HepG2 (cell line): ENCODE measurements at regions not wholly inside any gene's neighbourhood (a gene's known extent, or its start where the extent isn't known, plus 50 kb on each side); places are given as distances from the start of the nearest gene placed in this dataset.

ENCODE experiments used
- ATAC-seq: fragments of 200-7000 bp; cut with Tn5 transposase; 3 replicates; pipeline ENCODE4 v1.9.1; 2020; ENCODE audit warnings: mild to moderate bottlenecking, moderate library complexity
- BruUV-seq: library from RNA; stranded (reverse); fragments of 400-500 nt; replicated peaks from 2 replicates; lab custom pipeline; 2021; lab: Mats Ljungman, UMichigan
- CTCF ChIA-PET: fragments of 300-600 bp; formaldehyde crosslinking; extraction: SDS; loops from one replicate; lab custom pipeline; 2021; ENCODE audit warnings: low total read pairs, inconsistent platforms, low intra/inter-chr PET ratio; lab: Yijun Ruan, JAX
- POLR2A ChIA-PET: fragments of 350-600 bp; sonication (Branson Sonifier 250); formaldehyde crosslinking; loops from one replicate; lab custom pipeline; 2020; ENCODE audit warnings: antibody characterized with exemption, inconsistent platforms; lab: Yijun Ruan, JAX
- DNase-seq: peaks from one replicate; pipeline ENCODE4 v3.0.0-alpha.2; 2015; ENCODE audit warnings: low spot score
- FAIRE-seq: peaks from 3 replicates; lab custom pipeline; 2011; peaks lifted over from hg19 to GRCh38; lab: Jason Lieb, UNC
- H2AFZ ChIP-seq: one replicate; pipeline ENCODE4 v1.6.1; 2011; ENCODE audit warnings: low read length, inconsistent platforms
- H3K27ac ChIP-seq: fragments of 300-600 bp; 3 replicates; pipeline ENCODE4 v1.8.0; 2011; ENCODE audit warnings: mixed run types, mild to moderate bottlenecking, mixed read lengths, low read length, inconsistent platforms; ENCODE audit not compliant: insufficient read depth; ENCODE audit errors: extremely low read length
- H3K27me3 ChIP-seq, 2 experiments: fragments of 200-600 bp in 1 of 2; 2 replicates in 1 of 2; 3 replicates in 1 of 2; pipeline versions ENCODE4 v1.6.0 to v1.8.0; 2011; ENCODE audit warnings: low read length in 2 of 2, mild to moderate bottlenecking in 2 of 2, moderate library complexity in 2 of 2, inconsistent platforms in 1 of 2; ENCODE audit not compliant: insufficient read depth in 2 of 2, control insufficient read depth in 1 of 2
- H3K36me3 ChIP-seq, 2 experiments: fragments of 200-600 bp in 1 of 2; replicated peaks in 1 of 2; 2 replicates in 1 of 2; 3 replicates in 1 of 2; pipeline versions ENCODE4 v1.5.1 to v1.8.0; 2011; ENCODE audit warnings: low read length in 2 of 2, inconsistent platforms in 1 of 2; ENCODE audit not compliant: insufficient read depth in 2 of 2, control insufficient read depth in 1 of 2
- H3K4me1 ChIP-seq: 2 replicates; pipeline ENCODE4 v1.5.1; 2012; ENCODE audit warnings: low read length, inconsistent platforms; ENCODE audit not compliant: insufficient read depth
- H3K4me2 ChIP-seq: 2 replicates; pipeline ENCODE4 v1.6.0; 2011; ENCODE audit warnings: low read depth, low read length, inconsistent platforms
- H3K4me3 ChIP-seq, 3 experiments: fragments of 200-600 bp in 1 of 3; sonication (generic), shearing (Covaris generic) in 1 of 3; replicated peaks in 1 of 3; 2 replicates each; pipeline ENCODE4 v1.5.1; 2011 to 2016; ENCODE audit warnings: low read length in 3 of 3, inconsistent platforms in 2 of 3, low read depth in 2 of 3, mild to moderate bottlenecking in 2 of 3, control low read depth in 1 of 3, mixed read lengths in 1 of 3; ENCODE audit not compliant: insufficient read depth in 1 of 3
- H3K79me2 ChIP-seq: one replicate; pipeline ENCODE4 v1.6.1; 2011; ENCODE audit warnings: low read length, inconsistent platforms; ENCODE audit not compliant: insufficient read depth
- H3K9ac ChIP-seq: 2 replicates; pipeline ENCODE4 v1.6.0; 2011; ENCODE audit warnings: mild to moderate bottlenecking, low read depth, low read length, inconsistent platforms; ENCODE audit not compliant: insufficient read depth
- H3K9me3 ChIP-seq: 2 replicates; pipeline ENCODE4 v1.5.1; 2012; ENCODE audit warnings: mild to moderate bottlenecking, low read length
- H4K20me1 ChIP-seq: 2 replicates; pipeline ENCODE4 v1.6.0; 2011; ENCODE audit warnings: inconsistent platforms, mild to moderate bottlenecking, low read length, moderate library complexity; ENCODE audit not compliant: insufficient read depth
- FOXJ3 ChIP-seq: sonication (generic); formaldehyde crosslinking; IDR thresholded peaks from 2 replicates; pipeline ENCODE4 v1.4.0; 2020; ENCODE audit warnings: missing genetic modification reagents, mild to moderate bottlenecking, borderline replicate concordance
- IKZF1 ChIP-seq: fragments of 450-650 bp; IDR thresholded peaks from 2 replicates; pipeline ENCODE4 v1.7.1; 2016
- KDM6A ChIP-seq: IDR thresholded peaks from 2 replicates; pipeline ENCODE4 v1.6.1; 2016; ENCODE audit warnings: low read depth
- NR2C2 ChIP-seq: sonication (generic); formaldehyde crosslinking; IDR thresholded peaks from 2 replicates; pipeline ENCODE4 v1.4.0; 2020; ENCODE audit warnings: missing genetic modification reagents, mild to moderate bottlenecking, moderate library complexity, borderline replicate concordance
- RFX5 ChIP-seq: IDR thresholded peaks from 2 replicates; pipeline ENCODE4 v1.6.1; 2011; ENCODE audit warnings: low read depth, low read length, improper control_type of control experiment
- RNF2 ChIP-seq: fragments of 450-650 bp; conservative IDR thresholded peaks from 2 replicates; pipeline ENCODE4 v1.6.1; 2016; ENCODE audit warnings: low read depth
- TEAD3 ChIP-seq: optimal IDR thresholded peaks from 2 replicates; pipeline ENCODE3; 2016; ENCODE audit warnings: borderline replicate concordance
- ZBTB38 ChIP-seq: sonication (generic); formaldehyde crosslinking; IDR thresholded peaks from 2 replicates; pipeline ENCODE4 v1.5.1; 2020; ENCODE audit warnings: mild to moderate bottlenecking, missing genetic modification reagents
- ZNF724P ChIP-seq: sonication (generic); formaldehyde crosslinking; IDR thresholded peaks from 2 replicates; pipeline ENCODE4 v1.8.0; 2022; ENCODE audit warnings: missing genetic modification reagents, borderline replicate concordance
- ZNF740 ChIP-seq: sonication (generic); formaldehyde crosslinking; IDR thresholded peaks from 2 replicates; pipeline ENCODE4 v1.4.0; 2020; ENCODE audit warnings: missing genetic modification reagents
- ZNF766 ChIP-seq: sonication (generic); formaldehyde crosslinking; IDR thresholded peaks from 2 replicates; pipeline ENCODE4 v1.5.0; 2020; ENCODE audit warnings: missing genetic modification reagents, borderline replicate concordance
- WGBS: methylation state at CpG from one replicate; pipeline ENCODE4 v1.1.6; 2017; ENCODE audit warnings: low lambda C conversion rate; 5-methylcytosine and 5-hydroxymethylcytosine counted together
- in situ Hi-C: cut with HindIII; loops from 2 replicates; pipeline ENCODE4 v1.10.0; 2017; ENCODE audit warnings: low pct_unique_long_range_greater_than_20kb; ENCODE audit not compliant: extremely low pct_ligation_motif_present
- intact Hi-C: fragments of 100-400 bp; cut with micrococcal nuclease; formaldehyde crosslinking; loops from one replicate; pipeline ENCODE4 v1.10.0; 2022; ENCODE audit not compliant: unreplicated experiment
- TF ChIP-seq, protein P1 (sequence below): sonication (generic); formaldehyde crosslinking; IDR thresholded peaks from 2 replicates; pipeline ENCODE4 v1.4.0; 2020; ENCODE audit warnings: mild to moderate bottlenecking, missing genetic modification reagents

DNA sequence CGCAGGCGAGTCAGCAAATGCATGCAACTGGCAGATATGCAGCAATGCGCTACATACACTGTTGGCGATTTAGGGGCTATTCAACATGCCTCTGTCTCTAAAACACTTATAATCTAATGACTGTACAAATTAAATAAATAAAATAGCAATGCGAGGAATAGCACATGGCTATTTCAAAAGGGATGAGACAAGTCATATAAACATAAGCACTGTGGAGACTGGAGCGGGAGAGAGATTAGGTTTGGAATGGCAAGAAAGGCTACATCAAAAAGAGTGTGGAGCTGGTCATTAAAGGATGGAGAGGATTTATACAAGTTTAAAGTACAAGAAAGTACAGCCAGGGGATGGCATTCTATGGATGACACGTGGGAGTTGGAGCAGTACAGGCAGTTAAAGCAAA lies 523.5 kb upstream of the CAMK1G start:
- H3K27me3 ChIP-seq, result peaks cover 0 to 4% of the 10 kb centered on the region in 2 experiments; a peak in 2 of 5 replicates
- POLR2A ChIA-PET, result no interaction called here
- BruUV-seq, result no TSS peak
- H3K27ac ChIP-seq, result no peak overlapping the region
- peaks cover 5% of the 10 kb centered on the region for H3K9me3 ChIP-seq
- H3K36me3 ChIP-seq, result no peaks in the 10 kb centered on the region
- 26% methylated on average over 6 of the region's 7 CpGs for WGBS
- DNase-seq, result no peak
- no peak for TF ChIP-seq NR2C2 (CRISPR knock-in tag)
- no peak for TF ChIP-seq KDM6A (CRISPR knock-in tag)
- no peak for TF ChIP-seq RNF2
- TF ChIP-seq ZNF740, result no peak
- no peak for TF ChIP-seq TEAD3 (CRISPR knock-in tag)
- no peak for TF ChIP-seq RFX5
- no peak for TF ChIP-seq ZBTB38 (CRISPR knock-in tag)
- TF ChIP-seq IKZF1, result no peak
- TF ChIP-seq, all 625 proteins: peak for 0
- CTCF ChIA-PET, result no interaction called here
- H3K4me3 ChIP-seq, result no peak overlapping the region
- no peaks in the 10 kb centered on the region for H3K79me2 ChIP-seq
- H3K9ac ChIP-seq, result no peak overlapping the region
- H3K4me2 ChIP-seq, result no peak overlapping the region
- no peak overlapping the region for H2AFZ ChIP-seq
- no peak for ATAC-seq
- no peak for FAIRE-seq
- in situ Hi-C loops (no loop called here), intact Hi-C loops (no loop called here)
- no peaks in the 10 kb centered on the region for H3K4me1 ChIP-seq
- H4K20me1 ChIP-seq, result no peaks in the 10 kb centered on the region

- in situ Hi-C loops (no loop called here), intact Hi-C loops (no loop called here)
- ChIA-PET POLR2A (no interaction called here), CTCF (no interaction called here)
- WGBS, result 53% methylated on average over 6 of the region's 6 CpGs
- no peak overlapping the region for H3K4me3 ChIP-seq
- no peak for TF ChIP-seq ZBTB38 (CRISPR knock-in tag)
- TF ChIP-seq FOXJ3 (CRISPR knock-in tag), result no peak
- no peak for TF ChIP-seq ZNF724P (CRISPR knock-in tag)
- TF ChIP-seq, protein P1, sequence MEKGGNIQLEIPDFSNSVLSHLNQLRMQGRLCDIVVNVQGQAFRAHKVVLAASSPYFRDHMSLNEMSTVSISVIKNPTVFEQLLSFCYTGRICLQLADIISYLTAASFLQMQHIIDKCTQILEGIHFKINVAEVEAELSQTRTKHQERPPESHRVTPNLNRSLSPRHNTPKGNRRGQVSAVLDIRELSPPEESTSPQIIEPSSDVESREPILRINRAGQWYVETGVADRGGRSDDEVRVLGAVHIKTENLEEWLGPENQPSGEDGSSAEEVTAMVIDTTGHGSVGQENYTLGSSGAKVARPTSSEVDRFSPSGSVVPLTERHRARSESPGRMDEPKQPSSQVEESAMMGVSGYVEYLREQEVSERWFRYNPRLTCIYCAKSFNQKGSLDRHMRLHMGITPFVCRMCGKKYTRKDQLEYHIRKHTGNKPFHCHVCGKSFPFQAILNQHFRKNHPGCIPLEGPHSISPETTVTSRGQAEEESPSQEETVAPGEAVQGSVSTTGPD, result no peak
- TF ChIP-seq ZNF766 (CRISPR knock-in tag), result no peak
- H3K4me1 ChIP-seq, result no peaks in the 10 kb centered on the region
- no peak overlapping the region for H2AFZ ChIP-seq
- H3K36me3 ChIP-seq, result no peaks in the 10 kb centered on the region
- ATAC-seq, result no peak
- H3K4me2 ChIP-seq, result no peak overlapping the region
- peaks cover 0 to 4% of the 10 kb centered on the region in 2 experiments; a peak in 2 of 5 replicates for H3K27me3 ChIP-seq
- no peak overlapping the region for H3K9ac ChIP-seq
- no peaks in the 10 kb centered on the region for H3K9me3 ChIP-seq
- no peaks in the 10 kb centered on the region for H4K20me1 ChIP-seq
- no peak overlapping the region for H3K27ac ChIP-seq
- no peak for FAIRE-seq
- H3K79me2 ChIP-seq, result no peaks in the 10 kb centered on the region
- BruUV-seq, result no TSS peak
- no peak for DNase-seq
Measured at GRCh38 chr1:209062081-209062620, 521.4 kb upstream of the CAMK1G start.
